NCI-H345 treated with DMSO at 0.1 percent for 48 hours (cell line): ENCODE measurements at regions not wholly inside any gene's neighbourhood (a gene's known extent, or its start where the extent isn't known, plus 50 kb on each side); places are given as distances from the start of the nearest gene placed in this dataset.
A peak's percentile ranks its signal among the peaks of the same experiment; 100 is the strongest.
"Not testable (repeated sequence)": the region's sequence is repeated elsewhere in the genome, so short reads cannot be mapped to it uniquely, and the experiment has no call there.

ENCODE experiments used
- DNase-seq: peaks from one replicate; lab custom pipeline; 2025; ENCODE audit not compliant: unreplicated experiment; lab: John Stamatoyannopoulos, UW

DNA sequence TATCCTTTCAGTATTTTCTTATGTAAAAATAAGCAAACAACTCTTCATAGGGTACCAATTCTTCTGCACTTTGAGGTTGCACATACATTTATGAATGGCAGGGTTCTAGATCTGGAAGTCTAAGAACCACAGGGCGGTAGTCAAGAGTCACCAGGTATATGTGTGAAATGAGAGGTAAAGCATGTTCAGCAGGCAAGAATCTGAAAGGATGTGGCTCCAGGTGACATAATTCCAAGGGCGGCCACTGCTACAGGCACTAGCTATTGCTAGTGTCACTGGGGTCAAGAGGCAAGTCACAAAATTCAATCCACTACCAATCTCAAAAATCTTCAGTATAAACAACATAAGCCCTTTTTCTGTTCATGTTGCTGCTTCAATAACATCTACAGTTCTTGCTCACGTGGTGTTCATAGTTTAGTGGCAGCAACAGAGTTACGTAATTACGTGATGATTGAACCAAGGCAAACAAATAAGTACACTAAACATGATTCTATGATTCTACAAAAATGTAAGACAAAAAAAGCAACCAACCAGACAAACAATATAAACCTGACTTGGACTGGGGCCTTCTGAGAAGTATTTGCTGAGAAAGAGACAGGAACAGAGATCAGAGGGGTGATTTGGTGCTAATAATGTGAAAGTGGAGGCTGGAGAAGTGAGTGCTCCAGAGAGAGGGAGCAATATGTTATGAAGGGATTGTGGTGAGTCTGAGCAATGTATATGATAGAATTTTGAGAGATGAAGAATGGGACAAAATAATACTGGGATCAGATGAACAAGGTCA lies 101.7 kb downstream of the NAA11 start:
- DNase-seq: no peak

GRCh38 chr4:79217025-79217424 lies 108.8 kb downstream of the NAA11 start:
- DNase-seq: no peak

- DNase-seq: no peak
Measured at GRCh38 chr4:79213702-79214101, 112.2 kb downstream of the NAA11 start.

DNA sequence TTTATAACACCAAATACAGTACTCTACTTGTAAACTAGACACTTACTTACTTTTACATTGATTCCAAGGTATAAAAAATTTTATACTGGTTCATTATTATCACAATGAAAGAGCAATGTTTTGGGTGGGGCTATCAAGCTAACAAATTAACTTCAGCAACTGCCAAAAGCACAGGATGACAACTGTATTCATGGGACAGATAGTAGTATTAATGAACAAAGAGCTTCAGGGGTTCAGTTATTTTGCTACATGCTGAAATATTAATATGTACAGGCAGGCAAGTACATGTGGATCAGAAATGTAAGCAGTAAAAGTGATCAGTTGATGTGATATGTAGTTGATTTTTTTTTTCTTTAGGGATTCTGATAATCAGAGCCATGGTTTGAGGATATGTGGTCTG lies 112.9 kb downstream of the NAA11 start:
- DNase-seq: no peak

DNA sequence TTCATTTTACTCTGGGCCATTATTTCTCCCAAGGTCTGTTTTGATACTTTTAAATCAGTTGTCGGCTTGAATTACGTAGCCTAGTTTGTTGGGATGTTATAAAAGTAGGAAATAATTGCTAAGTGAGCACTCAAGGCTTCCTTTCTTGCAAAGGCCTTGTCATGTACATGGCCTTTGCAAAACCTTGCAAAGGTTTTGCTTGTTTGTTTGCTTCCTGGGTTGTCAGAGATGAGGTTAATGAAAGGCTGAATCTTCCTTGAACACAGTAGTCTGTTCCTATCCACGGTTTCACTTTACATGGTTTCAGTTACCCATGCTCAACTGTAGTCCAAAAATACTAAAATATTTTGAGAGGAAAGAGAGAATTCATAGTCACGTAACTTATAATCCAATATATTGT lies 113.5 kb downstream of the NAA11 start:
- DNase-seq: no peak

DNA sequence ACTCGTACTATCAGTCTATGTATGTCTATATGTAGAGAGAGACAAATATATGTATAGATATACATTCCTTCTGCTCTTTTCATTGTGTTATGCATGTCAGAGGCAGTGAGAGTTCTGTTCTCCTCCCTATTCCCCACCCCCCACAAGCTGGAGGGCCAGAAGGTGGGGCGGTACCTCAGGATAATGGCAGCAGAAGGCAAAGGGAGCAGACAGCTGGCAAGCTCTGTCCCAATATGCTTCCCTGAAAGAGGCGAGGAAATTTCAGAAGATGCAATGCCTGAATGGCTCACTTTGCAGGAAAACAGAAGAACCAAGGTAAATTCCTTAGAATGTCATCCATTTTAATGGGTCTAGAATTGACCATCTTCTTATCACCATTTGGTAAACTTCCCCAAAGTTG lies 114.4 kb downstream of the NAA11 start:
- no peak for DNase-seq

- no peak for DNase-seq
Measured at GRCh38 chr4:79210636-79211049, 115.2 kb downstream of the NAA11 start.

DNA sequence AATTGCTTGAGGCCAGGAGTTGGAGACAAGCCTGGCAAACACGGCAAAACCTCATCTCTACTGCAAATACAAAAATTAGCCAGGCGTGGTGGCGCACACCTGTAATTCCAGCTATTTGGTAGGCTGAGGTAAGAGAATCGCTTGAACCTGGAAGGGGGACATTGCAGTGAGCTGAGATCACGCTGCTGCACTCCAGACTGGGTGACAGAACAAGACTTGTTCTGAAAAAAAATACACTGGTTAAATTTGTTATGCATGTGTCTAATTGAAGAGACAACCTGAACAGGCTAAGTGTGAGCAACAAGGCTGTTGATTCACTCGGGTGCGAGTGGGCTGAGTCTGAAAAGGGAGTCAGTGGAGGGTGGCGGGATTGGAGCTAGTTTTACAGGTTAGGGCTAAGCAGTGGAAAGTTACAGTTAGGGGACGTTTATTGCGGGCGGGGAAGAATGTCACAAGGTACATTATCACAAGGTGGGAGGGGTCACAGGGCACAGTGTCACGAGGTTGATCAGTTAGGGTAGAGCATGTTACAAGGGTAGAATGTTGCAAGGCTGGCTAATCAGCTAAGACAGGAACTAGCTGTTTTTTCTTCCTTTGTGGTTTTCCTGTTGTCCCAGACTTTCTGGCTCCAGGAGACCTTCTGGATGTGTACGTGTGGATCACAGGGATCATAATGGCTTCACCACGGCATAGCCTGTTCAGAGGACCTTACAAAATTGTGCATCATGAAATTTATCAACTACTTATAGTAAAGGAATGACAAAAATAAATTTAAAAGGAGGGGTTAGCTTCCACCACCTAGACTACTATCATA lies 115.8 kb downstream of the NAA11 start:
- DNase-seq: no peak

- no peak for DNase-seq
Measured at GRCh38 chr4:79209081-79209480, 116.8 kb downstream of the NAA11 start.

DNA sequence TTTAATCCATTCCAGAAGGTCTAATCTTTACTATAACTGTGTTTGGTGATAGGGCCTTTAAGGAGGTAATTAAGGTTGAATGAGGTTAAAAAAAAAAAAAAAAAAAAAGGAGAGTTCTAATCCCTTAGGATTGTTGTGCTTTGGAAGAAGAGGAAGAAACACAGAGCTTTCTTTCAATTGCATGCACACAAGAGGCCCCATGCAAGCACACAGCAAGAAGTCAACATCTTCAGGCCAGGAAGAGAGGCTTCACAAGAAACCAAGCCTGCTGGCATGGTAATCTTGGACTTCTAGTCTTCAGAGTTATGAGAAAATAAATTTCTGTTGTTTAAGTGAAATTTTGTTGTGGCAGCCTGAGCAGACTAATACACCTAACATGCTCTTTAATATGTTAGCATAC lies 118.6 kb downstream of the NAA11 start:
- DNase-seq: no peak

DNA sequence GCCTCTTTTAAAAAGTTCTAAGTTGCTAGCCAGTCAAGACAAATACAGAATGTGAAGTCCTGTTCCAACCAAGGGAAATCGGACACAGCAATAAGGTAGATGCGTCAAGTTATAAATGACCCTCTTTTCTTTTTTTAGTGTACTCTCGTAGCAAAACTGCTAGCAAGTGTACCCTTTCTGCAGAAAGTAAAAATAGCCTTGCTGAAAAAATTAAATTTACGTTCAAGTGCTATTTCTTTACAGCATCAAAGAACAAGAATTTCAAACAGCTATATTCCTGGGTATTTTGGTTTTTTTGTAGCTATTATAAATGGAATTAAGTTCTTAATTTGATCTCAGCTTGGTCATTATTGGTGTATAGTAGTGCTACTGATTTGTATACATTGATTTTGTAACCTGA lies 119.2 kb downstream of the NAA11 start:
- no peak for DNase-seq

- DNase-seq: no peak
Measured at GRCh38 chr4:79205121-79205520, 120.7 kb downstream of the NAA11 start.

DNA sequence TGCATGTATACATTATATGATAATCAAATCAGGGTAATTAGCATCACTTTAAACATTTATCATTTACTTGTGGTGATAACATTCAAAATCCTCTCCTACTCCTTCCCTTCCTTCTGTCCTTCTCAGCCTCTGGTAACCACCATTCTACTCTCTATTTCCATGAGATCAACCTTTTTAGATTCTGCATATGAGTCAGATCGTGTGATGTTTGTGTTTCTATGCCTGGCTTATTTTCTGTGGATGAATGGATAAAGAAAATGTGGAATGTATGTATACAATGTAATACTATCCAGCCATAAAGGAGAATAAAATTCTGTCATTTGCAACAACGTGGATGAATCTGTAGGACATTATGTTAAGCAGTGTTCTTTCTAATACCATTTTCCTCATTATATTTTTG lies 123.9 kb downstream of the NAA11 start:
- DNase-seq: peak; percentile 47

GRCh38 chr4:79199743-79200142 lies 126.1 kb downstream of the NAA11 start:
- DNase-seq: no peak

GRCh38 chr4:79198951-79199587 lies 126.8 kb downstream of the NAA11 start:
- peak; percentile 38 for DNase-seq

DNA sequence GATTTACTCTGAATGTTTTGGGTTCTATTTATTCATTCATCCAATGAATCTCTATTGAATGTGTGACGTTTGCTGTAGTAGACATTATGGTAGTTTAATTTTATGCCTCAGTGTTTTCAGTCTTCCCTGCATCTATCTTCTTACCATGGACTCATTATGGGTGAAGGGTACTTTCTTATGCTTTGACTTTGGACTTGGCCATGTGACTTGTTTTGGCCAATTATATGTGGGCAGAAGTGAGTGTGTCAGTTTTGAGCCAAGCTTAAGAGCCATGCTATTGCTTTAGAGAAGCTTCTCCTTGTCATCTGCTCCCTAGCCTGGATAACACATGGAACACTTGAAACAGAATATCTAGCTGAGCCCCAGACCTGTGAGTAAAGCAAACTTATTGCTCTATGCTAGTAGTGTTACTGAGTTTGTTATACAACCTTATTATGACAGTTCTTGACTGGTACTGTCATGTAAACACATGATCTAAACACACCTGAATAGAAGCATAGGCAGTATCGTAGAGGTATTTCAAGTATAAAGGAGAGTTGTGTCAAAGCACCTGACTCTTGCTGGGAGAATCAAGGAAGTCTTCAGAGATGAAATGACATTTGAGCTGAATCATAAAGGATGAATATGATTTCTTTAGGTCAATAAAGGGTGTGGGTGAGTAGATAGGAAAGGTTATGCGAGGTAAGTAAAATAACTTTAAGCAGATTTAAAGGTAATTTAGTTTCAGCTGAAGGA lies 128.4 kb downstream of the NAA11 start:
- no peak for DNase-seq

GRCh38 chr4:79191292-79191691 lies 134.6 kb downstream of the NAA11 start:
- DNase-seq: not testable (repeated sequence)

GRCh38 chr4:79185526-79186045 lies 140.3 kb downstream of the NAA11 start:
- no peak for DNase-seq

GRCh38 chr4:79184476-79184875 lies 141.4 kb downstream of the NAA11 start:
- no peak for DNase-seq

GRCh38 chr4:79182209-79182608 lies 143.7 kb downstream of the NAA11 start:
- no peak for DNase-seq

DNA sequence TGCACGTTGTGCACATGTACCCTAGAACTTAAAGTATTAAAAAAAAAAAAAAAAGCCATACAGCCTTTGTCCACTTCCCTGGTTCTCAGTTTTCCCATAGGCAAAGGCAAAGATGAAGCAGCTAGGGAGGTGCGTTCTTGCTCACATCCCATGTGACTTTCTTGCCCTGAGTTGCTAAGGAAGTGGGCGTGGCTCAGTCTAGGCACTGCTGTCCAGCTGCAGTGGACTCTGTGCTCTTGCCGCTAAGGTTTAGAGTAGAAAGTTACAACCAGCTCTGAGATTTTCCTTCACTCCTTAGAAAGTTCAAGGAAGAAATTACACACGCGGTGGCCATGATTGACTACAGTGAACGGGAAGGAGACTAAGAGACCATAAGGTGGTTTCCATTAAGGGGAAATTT lies 144.7 kb downstream of the NAA11 start:
- no peak for DNase-seq
